GM19438 (cell line): ENCODE measurements at regions not wholly inside any gene's neighbourhood (a gene's known extent, or its start where the extent isn't known, plus 50 kb on each side); places are given as distances from the start of the nearest gene placed in this dataset.
A peak's percentile ranks its signal among the peaks of the same experiment; 100 is the strongest.
"Not testable (repeated sequence)": the region's sequence is repeated elsewhere in the genome, so short reads cannot be mapped to it uniquely, and the experiment has no call there.

Experiments
- ATAC-seq: cut with Tn5 transposase; IDR thresholded peaks from one replicate; pipeline ENCODE4 v1.9.1; 2021; ENCODE audit warnings: low read depth; ENCODE audit not compliant: unreplicated experiment

GRCh38 chrX:95549552-95549951 lies 1135.1 kb upstream of the DIAPH2 start:
- ATAC-seq: not testable (repeated sequence)

GRCh38 chrX:95585321-95585720 lies 1099.3 kb upstream of the DIAPH2 start:
- no peak for ATAC-seq

- no peak for ATAC-seq
Measured at GRCh38 chrX:95612350-95612749, 1072.3 kb upstream of the DIAPH2 start.

GRCh38 chrX:95622200-95622599 lies 1062.4 kb upstream of the DIAPH2 start:
- ATAC-seq: no peak

GRCh38 chrX:95626748-95627147 lies 1057.9 kb upstream of the DIAPH2 start:
- no peak for ATAC-seq

GRCh38 chrX:95628796-95629195 lies 1055.8 kb upstream of the DIAPH2 start:
- no peak for ATAC-seq

- ATAC-seq: no peak
Measured at GRCh38 chrX:95629737-95630136, 1054.9 kb upstream of the DIAPH2 start.

GRCh38 chrX:95640226-95640625 lies 1044.4 kb upstream of the DIAPH2 start:
- ATAC-seq: no peak

- ATAC-seq: no peak
Measured at GRCh38 chrX:95645738-95646137, 1038.9 kb upstream of the DIAPH2 start.

GRCh38 chrX:95662200-95662599 lies 1022.4 kb upstream of the DIAPH2 start:
- peak; percentile 53 for ATAC-seq

- ATAC-seq: no peak
Measured at GRCh38 chrX:95666056-95666455, 1018.6 kb upstream of the DIAPH2 start.

- ATAC-seq: no peak
Measured at GRCh38 chrX:95675011-95675410, 1009.6 kb upstream of the DIAPH2 start.

- ATAC-seq: no peak
Measured at GRCh38 chrX:95675794-95676193, 1008.8 kb upstream of the DIAPH2 start.

GRCh38 chrX:95678679-95679078 lies 1006.0 kb upstream of the DIAPH2 start:
- ATAC-seq: no peak

GRCh38 chrX:95693365-95693764 lies 991.3 kb upstream of the DIAPH2 start:
- no peak for ATAC-seq

GRCh38 chrX:95703696-95704095 lies 980.9 kb upstream of the DIAPH2 start:
- no peak for ATAC-seq

- no peak for ATAC-seq
Measured at GRCh38 chrX:95716841-95717240, 967.8 kb upstream of the DIAPH2 start.

GRCh38 chrX:95718746-95719145 lies 965.9 kb upstream of the DIAPH2 start:
- no peak for ATAC-seq

GRCh38 chrX:95721011-95721410 lies 963.6 kb upstream of the DIAPH2 start:
- ATAC-seq: no peak

GRCh38 chrX:95728446-95728845 lies 956.2 kb upstream of the DIAPH2 start:
- ATAC-seq: no peak

- no peak for ATAC-seq
Measured at GRCh38 chrX:95729401-95729800, 955.2 kb upstream of the DIAPH2 start.

- no peak for ATAC-seq
Measured at GRCh38 chrX:95733426-95733825, 951.2 kb upstream of the DIAPH2 start.

- ATAC-seq: no peak
Measured at GRCh38 chrX:95754411-95754810, 930.2 kb upstream of the DIAPH2 start.
